GM18867 (cell line): ENCODE measurements at regions not wholly inside any gene's neighbourhood (a gene's known extent, or its start where the extent isn't known, plus 50 kb on each side); places are given as distances from the start of the nearest gene placed in this dataset.

ENCODE experiments used
- ATAC-seq: cut with Tn5 transposase; IDR thresholded peaks from one replicate; pipeline ENCODE4 v1.9.1; 2021; ENCODE audit warnings: mild to moderate bottlenecking, moderate library complexity; ENCODE audit not compliant: unreplicated experiment

GRCh38 chr7:128145191-128145590 is 95.9 kb upstream of the LEP start:
- ATAC-seq = no peak

DNA sequence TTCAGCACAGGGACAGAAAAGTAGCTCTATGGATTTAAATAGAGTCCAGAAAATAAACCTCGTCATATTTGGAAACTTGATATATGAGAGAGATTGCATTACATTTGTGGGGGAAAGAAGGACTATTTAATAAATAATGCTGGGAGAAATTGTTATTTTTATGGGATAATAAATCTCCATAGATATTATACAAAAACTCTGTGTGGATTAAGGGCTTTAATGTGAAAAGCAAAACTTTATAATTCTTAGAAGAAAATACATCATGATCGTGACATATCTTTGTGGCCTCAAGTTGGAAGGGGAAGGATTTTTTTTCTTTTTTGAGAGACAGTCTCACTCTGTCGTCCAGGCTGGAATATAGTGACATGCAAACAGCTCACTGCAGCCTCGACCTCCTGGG is 95.0 kb upstream of the LEP start:
- no peak for ATAC-seq

DNA sequence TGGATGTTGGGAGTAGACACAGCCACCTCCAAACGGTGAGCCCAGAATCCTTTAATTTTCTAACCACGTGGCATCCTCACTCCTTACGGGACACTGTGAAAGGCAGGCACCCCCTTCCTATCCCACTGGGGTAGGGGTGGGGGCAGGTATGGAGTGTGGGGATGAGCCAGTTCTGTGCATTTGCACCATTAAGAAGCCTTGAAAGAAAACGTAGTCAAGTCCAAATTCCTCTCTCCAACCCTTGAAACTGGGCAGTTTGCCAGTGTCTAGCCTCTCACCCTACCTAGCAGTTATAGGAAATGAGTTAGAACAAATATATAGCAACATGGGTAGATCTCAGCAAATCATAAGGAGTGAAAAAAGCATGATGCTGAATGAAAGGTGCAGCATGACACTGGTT is 92.4 kb upstream of the LEP start:
- no peak for ATAC-seq

- ATAC-seq = no peak
Observed at GRCh38 chr7:128150223-128150865, 90.7 kb upstream of the LEP start.

DNA sequence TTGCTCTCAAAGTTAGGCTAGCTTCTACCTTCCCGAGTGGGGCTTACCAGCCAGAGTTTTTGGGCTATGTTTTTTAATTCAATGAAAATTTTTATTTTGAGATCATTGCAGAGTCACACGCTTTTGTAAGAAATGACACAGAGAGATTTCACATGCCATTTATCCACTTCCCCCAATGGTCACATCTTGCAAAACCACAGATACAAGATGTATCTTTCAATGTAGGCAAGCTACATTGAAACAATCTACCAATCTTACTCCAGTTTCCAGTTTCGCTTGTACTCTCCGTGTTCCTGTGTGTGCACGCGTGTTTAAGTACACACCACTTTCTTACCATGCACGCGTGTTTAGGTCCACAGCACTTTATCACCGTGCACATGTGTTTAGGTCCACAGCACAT is 89.4 kb upstream of the LEP start:
- no peak for ATAC-seq

DNA sequence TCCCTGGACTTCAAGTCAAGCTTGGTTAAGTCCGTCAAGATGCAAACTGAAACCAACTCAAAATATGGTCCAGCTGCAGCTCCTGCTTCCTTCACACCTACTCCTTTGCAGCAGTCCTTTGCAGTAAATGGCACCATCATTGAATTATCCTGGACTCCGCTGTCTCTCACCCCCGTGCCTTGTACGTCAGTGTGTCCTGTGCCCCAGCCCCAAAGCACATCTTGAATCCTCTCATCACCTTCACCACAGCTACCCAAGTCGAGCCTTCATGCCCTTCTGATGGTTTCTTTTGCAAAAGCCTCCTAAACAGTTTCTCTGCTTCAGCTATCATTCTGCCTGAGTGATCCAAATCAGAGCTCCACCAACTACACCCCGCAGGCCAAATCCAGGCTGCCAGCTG is 88.4 kb upstream of the LEP start:
- no peak for ATAC-seq

GRCh38 chr7:128153436-128153835 is 87.6 kb upstream of the LEP start:
- ATAC-seq = no peak

- no peak for ATAC-seq
Observed at GRCh38 chr7:128154504-128154903, 86.6 kb upstream of the LEP start.

DNA sequence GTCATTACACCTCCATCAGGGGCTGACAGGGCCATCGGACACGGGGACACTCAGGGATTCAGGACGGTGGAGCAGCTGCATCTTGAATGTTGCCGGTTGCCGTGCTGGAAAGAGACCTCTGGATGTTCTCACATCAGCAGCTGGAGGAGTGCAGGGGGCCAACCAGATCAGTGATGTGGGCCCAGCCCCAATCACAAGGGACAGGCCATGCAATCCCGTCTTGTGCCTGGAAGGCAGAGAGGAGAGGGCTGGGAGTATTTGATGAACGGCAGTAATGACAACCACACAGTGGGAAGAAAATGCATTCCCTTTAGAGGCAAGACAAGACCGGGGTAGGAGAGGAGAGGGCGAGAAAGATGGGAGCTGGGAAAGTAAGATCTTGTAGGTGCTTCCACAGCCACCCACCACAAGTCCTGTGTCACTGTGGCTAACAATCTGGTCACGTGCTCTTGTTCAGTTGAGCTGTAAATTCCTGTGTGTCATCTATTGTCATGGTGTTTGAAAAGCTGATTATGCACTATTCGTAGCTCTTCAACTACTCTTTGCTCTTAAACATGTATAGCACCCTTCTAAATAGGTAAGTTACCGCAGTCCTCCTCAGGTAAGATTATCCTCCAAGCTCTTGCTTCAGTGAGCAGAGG is 85.9 kb upstream of the LEP start:
- ATAC-seq = no peak

- no peak for ATAC-seq
Observed at GRCh38 chr7:128157906-128158305, 83.2 kb upstream of the LEP start.

- ATAC-seq = no peak
Observed at GRCh38 chr7:128158370-128158769, 82.7 kb upstream of the LEP start.

GRCh38 chr7:128160296-128160695 is 80.8 kb upstream of the LEP start:
- no peak for ATAC-seq

DNA sequence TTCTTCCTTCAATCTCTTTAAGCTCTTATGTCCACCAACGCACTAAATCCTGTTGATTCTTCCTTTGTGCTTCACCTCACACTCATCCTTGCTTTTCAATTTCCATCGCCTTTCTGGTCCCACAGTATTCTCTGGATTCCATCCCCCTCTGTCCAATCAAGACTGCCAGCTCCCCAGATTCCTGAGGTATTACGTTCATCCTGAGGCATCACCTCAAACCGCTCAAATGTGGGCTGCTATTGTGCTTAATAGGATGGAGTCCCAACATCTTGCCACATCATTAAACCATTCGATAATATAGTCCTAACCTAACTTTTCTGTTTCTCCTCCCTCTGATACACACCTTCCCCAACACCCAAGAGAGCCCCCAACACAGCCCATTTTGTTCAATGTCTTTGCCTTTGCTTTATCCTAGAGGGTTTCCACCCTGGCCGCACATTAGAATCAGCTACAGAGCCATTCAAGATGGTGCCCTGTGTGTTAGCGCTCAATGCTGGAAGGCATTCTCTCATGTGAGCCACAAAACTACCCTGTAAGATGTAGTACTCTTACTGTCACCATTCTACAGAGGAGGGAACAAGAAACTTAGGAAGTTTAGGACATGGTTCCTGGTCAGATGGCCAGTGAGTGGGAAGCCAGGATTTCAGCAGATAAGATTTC is 79.5 kb upstream of the LEP start:
- no peak for ATAC-seq

DNA sequence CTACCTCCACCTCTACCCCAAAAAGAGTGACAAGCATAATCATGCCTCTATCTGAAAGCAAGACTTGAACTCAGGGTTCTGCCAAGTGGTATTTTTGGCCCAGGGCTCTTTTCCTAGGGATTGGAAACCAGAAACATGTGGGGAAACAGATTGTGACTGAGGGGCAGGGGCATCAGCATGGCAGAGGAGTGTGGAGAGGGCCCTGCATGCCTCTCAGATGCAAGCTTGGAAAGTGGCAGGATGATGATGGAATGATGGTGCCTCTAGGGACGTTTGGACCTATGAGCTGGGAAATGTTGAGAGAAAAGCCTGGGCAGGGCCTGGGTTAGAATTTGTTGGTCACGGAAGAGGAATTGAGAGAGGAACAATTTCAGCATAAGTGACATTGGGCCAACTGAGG is 78.4 kb upstream of the LEP start:
- ATAC-seq = no peak

GRCh38 chr7:128163473-128163872 is 77.6 kb upstream of the LEP start:
- no peak for ATAC-seq

GRCh38 chr7:128164061-128164954 is 76.8 kb upstream of the LEP start:
- no peak for ATAC-seq

- no peak for ATAC-seq
Observed at GRCh38 chr7:128164955-128165670, 76.0 kb upstream of the LEP start.

GRCh38 chr7:128165927-128166420 is 75.1 kb upstream of the LEP start:
- no peak for ATAC-seq

GRCh38 chr7:128166603-128167041 is 74.5 kb upstream of the LEP start:
- ATAC-seq = no peak

GRCh38 chr7:128167042-128167701 is 73.9 kb upstream of the LEP start:
- ATAC-seq = no peak
